ENCODE measurements at regions not wholly inside any gene's neighbourhood (a gene's known extent, or its start where the extent isn't known, plus 50 kb on each side); places are given as distances from the start of the nearest gene placed in this dataset.
"Not testable (repeated sequence)": the region's sequence is repeated elsewhere in the genome, so short reads cannot be mapped to it uniquely, and the experiment has no call there.

GRCh38 chr5:111819028-111819427, 62.0 kb upstream of the NREP start:
- H3K4me3 Mint-ChIP-seq; H3K4me1 Mint-ChIP-seq; DNase-seq; H3K36me3 Mint-ChIP-seq; POLR2A ChIA-PET; ATAC-seq (ENCODE audit: low read depth); H3K27me3 Mint-ChIP-seq; H3K27ac Mint-ChIP-seq; H3K9me3 Mint-ChIP-seq: not testable (repeated sequence)

- DNase-seq = no peak
- Mint-ChIP-seq H3K27ac (no peak overlapping the region), H3K4me1 (no peaks in the 10 kb centered on the region), H3K36me3 (no peaks in the 10 kb centered on the region), H3K27me3 (peaks cover 4% of the 10 kb centered on the region), H3K9me3 (no peaks in the 10 kb centered on the region), H3K4me3 (no peak overlapping the region)
- POLR2A ChIA-PET = no interaction called here
- ATAC-seq (ENCODE audit: low read depth) = no peak
These were observed 56.5 kb upstream of the NREP start for GRCh38 chr5:111813537-111813936.

- Mint-ChIP-seq H3K27ac (no peak overlapping the region), H3K9me3 (no peaks in the 10 kb centered on the region), H3K4me1 (no peaks in the 10 kb centered on the region), H3K36me3 (no peaks in the 10 kb centered on the region), H3K27me3 (peaks cover 4% of the 10 kb centered on the region), H3K4me3 (no peak overlapping the region)
- DNase-seq (no peak), ATAC-seq (ENCODE audit: low read depth) (no peak)
- POLR2A ChIA-PET = no interaction called here
These were observed 53.1 kb upstream of the NREP start for GRCh38 chr5:111810112-111810511.

All from activated naive CD8-positive, alpha-beta T cell treated with anti-CD3 and anti-CD28 coated beads, Interleukin-2, amount 10 ng/mL, durations not matched to agents 7 days and 5 days (primary cell).